Kidney capillary endothelial cell (primary cell): ENCODE measurements at regions not wholly inside any gene's neighbourhood (a gene's known extent, or its start where the extent isn't known, plus 50 kb on each side); places are given as distances from the start of the nearest gene placed in this dataset.

ENCODE experiments used
- DNase-seq: peaks from one replicate; pipeline ENCODE4 v3.0.0-alpha.2; 2018; ENCODE audit warnings: low spot score

DNA sequence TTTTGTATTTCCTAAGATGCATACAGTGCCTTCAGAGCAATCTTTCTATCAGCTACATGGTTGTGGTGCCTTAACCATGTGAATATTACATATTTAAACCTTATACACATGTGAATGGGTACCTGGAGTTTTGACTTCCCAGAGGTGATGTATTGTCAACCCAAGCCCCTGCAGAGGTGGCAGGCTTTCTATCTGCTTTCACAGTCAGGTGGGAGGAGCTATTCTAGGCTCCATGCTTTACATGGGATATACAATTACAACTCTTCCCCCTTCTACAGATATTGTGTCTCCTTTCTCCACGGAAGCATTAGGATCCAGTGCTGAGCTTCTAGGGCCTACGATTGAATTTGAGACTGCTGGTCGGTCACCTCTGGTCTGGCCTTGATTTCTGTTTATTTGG is 89.8 kb upstream of the TUT7 start:
- DNase-seq: no peak

DNA sequence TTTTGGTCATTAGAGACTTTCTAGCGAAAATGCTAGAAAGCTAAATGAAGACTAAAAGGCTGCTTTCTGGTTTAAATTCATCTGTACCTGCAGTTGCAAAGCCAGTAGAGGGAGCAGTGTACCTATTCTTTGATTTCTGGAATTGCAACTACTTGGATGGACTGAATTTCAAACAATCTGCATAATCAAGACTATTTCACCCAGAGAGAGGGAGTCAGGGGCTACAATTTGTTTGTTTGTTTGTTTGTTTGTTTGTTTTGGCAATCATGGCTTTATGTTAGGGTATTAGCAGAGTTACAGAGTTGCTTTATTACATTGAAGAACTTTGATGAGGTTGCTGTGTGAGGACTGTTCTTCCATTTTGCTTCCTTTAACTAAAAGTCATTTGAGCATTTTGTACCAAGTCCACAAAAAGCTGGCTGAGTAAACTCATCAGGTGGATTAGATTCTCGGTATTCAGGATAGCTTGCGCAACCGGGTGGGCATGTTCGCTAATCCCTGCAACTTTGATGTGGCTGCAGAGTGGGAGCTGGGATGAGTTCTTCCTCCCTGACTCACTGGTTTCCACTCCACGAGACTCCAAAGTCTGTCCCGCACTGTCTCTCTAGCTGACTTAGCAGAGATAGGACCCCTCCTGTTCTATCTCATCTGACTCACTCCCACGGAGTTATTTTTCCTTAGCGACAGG is 80.0 kb upstream of the TUT7 start:
- DNase-seq: peak; percentile 68

DNA sequence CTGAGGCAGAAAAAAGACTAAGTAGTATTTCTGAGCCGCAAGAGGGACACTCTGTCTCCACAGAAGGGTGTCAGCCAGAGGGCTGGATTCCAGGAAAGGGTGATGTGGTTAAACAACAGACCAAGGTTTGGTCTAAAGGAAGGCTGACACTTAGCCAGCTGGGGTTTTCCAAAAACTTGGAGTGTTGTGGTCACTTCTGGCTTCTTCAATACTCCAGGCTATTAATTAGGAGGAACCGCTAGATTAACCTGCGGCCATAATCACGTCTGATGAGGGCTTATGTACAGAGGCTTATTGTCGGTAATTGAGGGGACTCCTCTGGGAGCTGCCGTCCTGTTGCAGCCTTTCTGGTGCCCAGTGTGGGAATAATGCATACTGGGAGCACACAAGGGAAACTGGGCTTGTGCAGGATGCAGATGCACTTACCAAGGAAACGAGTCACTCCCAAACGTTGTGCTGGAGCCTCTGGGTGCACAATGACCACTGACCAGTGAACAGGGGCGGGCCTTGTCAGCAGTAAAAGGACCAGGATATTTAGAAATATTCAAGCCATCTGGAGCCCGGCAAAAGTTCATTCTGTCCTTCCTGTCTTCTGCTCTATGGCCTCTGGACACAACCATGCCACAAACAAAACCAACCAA is 70.2 kb upstream of the TUT7 start:
- DNase-seq: peak; percentile 57

DNA sequence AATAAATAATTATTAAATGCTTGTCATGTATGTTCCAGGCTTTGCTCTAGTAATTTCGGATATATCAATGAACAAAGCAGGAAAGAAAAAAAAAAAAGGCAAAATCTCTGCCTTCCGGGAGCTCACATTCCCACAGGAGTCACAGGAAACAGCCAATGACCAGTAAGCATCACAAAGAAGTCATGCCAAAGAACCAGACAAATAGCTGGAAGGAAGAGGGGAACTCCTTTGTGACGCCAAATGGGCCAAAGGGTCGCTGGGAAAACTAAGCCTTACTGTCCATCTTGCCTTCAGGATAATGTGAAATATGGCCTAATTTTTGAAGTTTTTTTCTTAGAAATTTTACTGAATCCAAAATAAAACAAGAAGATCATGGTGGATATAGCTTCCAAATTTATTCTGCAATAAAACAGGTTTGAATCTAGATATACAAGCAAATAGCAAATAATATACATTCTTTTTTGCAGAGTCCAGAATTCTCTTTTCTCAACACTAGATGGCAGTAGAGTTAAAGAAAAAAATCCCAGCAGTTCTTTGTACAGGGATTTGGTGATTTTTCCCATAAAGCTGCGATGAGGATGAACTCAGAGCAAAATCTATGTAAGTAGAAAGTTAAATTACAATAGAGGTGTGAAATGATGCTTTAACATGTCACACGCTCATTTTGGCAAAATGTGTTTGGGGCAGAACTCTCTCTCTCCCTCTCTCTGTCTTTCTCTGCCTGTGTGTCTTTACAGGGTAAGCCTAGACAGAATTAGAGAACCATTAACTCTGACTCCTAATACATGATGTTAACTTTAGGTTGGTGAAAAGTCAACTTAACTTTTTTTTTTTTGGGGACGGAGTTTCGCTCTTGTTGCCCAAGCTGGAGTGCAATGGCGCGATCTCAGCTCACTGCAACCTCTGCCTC is 60.0 kb upstream of the TUT7 start:
- DNase-seq: peak; percentile 81

DNA sequence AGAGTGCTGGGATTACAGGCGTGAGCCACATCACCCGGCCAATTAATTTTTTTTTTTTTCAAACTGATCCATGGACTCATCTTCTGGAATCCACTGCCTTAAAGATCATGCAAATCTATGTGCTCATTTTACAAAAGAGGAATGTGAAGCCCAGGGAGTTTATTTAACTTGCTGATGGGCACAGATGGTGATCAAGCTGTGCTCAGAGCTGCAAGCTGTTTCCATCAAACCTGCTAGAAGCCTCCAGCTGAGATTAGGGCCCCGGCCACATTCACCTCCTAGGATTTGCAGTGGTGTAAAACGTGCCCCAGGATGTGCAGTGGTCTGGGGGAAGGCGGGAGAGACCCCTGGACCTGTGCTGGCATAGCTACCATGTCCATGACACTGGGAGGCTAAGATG is 56.1 kb upstream of the TUT7 start:
- DNase-seq: no peak

DNA sequence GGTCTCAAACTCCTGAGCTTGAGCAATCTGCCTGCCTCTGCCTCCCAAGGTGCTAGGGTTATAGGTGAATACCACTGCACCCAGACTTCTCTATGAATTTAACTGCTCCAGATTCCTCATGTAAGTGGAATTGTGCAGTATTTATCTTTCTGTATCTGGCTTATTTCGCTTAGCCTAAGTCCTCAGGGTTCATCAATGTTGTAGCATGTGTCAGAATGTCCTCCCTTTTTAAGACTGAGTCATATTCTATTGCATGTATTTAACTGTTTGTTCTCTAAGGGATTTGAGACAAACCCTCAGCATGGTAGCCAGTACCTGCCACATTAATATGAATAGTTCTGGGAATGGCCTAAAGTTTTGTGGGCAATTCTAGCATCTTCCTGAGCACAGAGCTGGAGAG is 53.9 kb upstream of the TUT7 start:
- DNase-seq: no peak

DNA sequence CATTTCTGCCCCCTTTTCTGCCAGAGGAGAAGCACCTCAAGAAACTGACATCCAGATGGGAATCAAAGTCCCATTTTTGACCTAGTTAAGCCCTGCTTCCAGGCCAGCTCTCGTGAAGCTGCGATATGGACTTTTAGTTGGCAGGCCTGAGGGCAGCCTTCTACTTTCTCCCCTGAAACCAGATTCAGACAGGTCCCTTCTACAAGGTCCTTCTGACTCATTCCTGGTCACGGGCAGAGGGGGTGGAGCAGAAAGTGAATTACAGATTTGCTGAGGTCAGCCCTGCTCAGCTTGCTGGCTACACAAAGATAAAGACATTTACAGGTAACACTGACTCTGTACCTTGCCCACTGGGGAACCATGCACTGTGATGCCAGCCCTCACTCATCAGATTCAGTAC is 52.8 kb upstream of the TUT7 start:
- DNase-seq: peak; percentile 45

DNA sequence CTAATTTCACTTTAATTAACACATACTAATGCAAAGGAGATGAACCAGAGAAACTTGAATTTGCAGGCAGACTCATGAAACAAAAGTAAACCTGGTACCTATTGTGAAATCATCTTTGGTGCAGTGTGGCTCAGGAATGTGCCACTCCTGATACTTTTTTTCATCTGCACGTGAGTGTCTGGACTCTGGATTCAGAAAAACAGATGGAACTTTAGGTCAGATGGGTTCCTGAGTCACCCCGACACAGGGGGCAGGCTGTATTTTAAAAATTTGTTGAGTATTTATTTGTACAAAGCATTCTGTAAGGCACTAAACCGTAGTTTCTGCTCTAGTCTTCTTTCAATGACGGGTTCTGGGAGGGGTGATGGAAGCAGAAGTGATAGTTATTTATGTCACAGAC is 52.2 kb upstream of the TUT7 start:
- no peak for DNase-seq

DNA sequence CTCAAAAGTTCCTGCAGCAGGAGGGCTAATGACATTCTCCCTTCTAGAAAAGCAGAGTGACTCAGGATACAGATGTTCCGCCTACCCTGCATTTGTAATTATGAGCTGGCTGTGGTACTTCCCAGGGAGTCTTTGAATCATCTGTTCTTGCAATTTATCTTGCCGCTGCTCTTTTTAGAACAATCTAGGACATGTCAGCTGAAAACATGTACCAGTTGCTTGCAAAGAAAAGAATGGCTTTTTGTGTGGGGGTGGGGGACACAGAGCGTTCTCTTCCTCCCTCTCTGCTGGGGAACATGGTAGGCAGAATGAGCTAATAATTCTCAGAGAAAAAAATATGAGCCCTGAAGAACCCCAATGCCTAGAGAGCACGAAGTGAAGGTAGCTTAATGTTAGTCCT is 51.7 kb upstream of the TUT7 start:
- DNase-seq: peak; percentile 73

DNA sequence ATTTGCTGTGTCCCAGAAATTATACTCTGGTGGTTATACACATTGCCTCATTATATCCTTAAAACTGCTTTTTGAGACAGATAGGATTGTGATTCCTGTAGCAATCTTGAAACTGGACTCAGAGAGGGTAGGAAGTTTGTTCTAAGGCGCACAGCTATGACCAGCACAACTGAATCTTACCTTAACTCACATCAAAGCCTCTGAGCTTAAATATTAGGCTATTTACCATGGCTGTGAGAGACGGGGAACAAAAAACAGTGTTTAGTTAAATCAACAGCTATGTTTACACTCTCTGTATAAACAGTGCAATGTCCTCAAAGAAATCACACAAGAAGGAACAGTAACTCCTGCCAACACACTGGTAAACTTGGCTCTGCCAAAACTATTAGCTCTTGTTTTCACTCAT is 50.9 kb upstream of the TUT7 start:
- DNase-seq: no peak
